Osteoblast (primary cell): ENCODE measurements at regions not wholly inside any gene's neighbourhood (a gene's known extent, or its start where the extent isn't known, plus 50 kb on each side); places are given as distances from the start of the nearest gene placed in this dataset.

Experiments used
- DNase-seq: peaks from one replicate; pipeline ENCODE4 v3.0.0; 2011; ENCODE audit warnings: low spot score, mixed read lengths; ENCODE audit not compliant: insufficient read length; ENCODE audit errors: missing footprints
- H2AFZ ChIP-seq: 2 replicates; pipeline ENCODE4 v1.6.0; 2011; ENCODE audit warnings: mild to moderate bottlenecking, low read length
- H3K27ac ChIP-seq: 2 replicates; pipeline ENCODE4 v1.5.1; 2011; ENCODE audit warnings: mild to moderate bottlenecking, low read depth, low read length, moderate library complexity
- H3K27me3 ChIP-seq: 2 replicates; pipeline ENCODE4 v1.6.0; 2012; ENCODE audit warnings: mild to moderate bottlenecking, control low read depth, inconsistent platforms, low read length, moderate library complexity; ENCODE audit not compliant: insufficient read depth
- H3K36me3 ChIP-seq: 2 replicates; pipeline ENCODE4 v1.5.1; 2011; ENCODE audit warnings: mild to moderate bottlenecking, low read length, control low read depth, moderate library complexity; ENCODE audit not compliant: insufficient read depth
- H3K4me1 ChIP-seq: 2 replicates; pipeline ENCODE4 v1.5.1; 2011; ENCODE audit warnings: mild to moderate bottlenecking, low read length, control low read depth, moderate library complexity; ENCODE audit not compliant: insufficient read depth
- H3K4me2 ChIP-seq: 2 replicates; pipeline ENCODE4 v1.6.0; 2011; ENCODE audit warnings: mild to moderate bottlenecking, low read length; ENCODE audit not compliant: insufficient read depth
- H3K4me3 ChIP-seq: fragments of 200-600 bp; sonication (generic); 3 replicates; pipeline ENCODE4 v1.5.1; 2012; ENCODE audit warnings: mild to moderate bottlenecking, low read length, inconsistent platforms; ENCODE audit not compliant: insufficient read depth
- H3K79me2 ChIP-seq: 2 replicates; pipeline ENCODE4 v1.6.0; 2012; ENCODE audit warnings: mild to moderate bottlenecking, low read length, control low read depth, inconsistent platforms; ENCODE audit not compliant: insufficient read depth
- H3K9me3 ChIP-seq: 2 replicates; pipeline ENCODE4 v1.5.1; 2011; ENCODE audit warnings: low read depth, low read length, control low read depth
- H4K20me1 ChIP-seq: 2 replicates; pipeline ENCODE4 v1.6.0; 2012; ENCODE audit warnings: mild to moderate bottlenecking, low read length, control low read depth; ENCODE audit not compliant: insufficient read depth
- CTCF ChIP-seq: IDR thresholded peaks from 2 replicates; pipeline ENCODE4 v1.5.1; 2011; ENCODE audit warnings: mild to moderate bottlenecking, low read depth, low read length, moderate library complexity; ENCODE audit errors: extremely low read depth

- Histone ChIP-seq H3K4me3 (no peak overlapping the region), H3K27ac (no peak overlapping the region), H3K36me3 (no peaks in the 10 kb centered on the region), H3K4me1 (no peaks in the 10 kb centered on the region), H3K27me3 (no peaks in the 10 kb centered on the region), H3K9me3 (no peaks in the 10 kb centered on the region), H4K20me1 (no peaks in the 10 kb centered on the region), H3K79me2 (no peaks in the 10 kb centered on the region), H2AFZ (no peak overlapping the region), H3K4me2 (no peak overlapping the region)
- DNase-seq = no peak
- no peak for TF ChIP-seq CTCF
Measured at GRCh38 chr2:167504061-167504460, 615.8 kb downstream of the XIRP2 start.

GRCh38 chr2:167501618-167502017 is 613.3 kb downstream of the XIRP2 start:
- no peak overlapping the region for H3K4me2 ChIP-seq
- H3K4me3 ChIP-seq = no peak overlapping the region
- H2AFZ ChIP-seq = no peak overlapping the region
- H3K4me1 ChIP-seq = no peaks in the 10 kb centered on the region
- TF ChIP-seq CTCF = no peak
- no peak for DNase-seq
- H3K79me2 ChIP-seq = no peaks in the 10 kb centered on the region
- H4K20me1 ChIP-seq = no peaks in the 10 kb centered on the region
- H3K27ac ChIP-seq = no peak overlapping the region
- H3K27me3 ChIP-seq = no peaks in the 10 kb centered on the region
- H3K36me3 ChIP-seq = no peaks in the 10 kb centered on the region
- H3K9me3 ChIP-seq = no peaks in the 10 kb centered on the region

- H3K4me3 ChIP-seq = no peak overlapping the region
- H2AFZ ChIP-seq = no peak overlapping the region
- DNase-seq = no peak
- H3K4me2 ChIP-seq = no peak overlapping the region
- no peaks in the 10 kb centered on the region for H3K79me2 ChIP-seq
- H3K27ac ChIP-seq = no peak overlapping the region
- H3K4me1 ChIP-seq = no peaks in the 10 kb centered on the region
- no peaks in the 10 kb centered on the region for H3K9me3 ChIP-seq
- H3K36me3 ChIP-seq = no peaks in the 10 kb centered on the region
- TF ChIP-seq CTCF = no peak
- H4K20me1 ChIP-seq = no peaks in the 10 kb centered on the region
- no peaks in the 10 kb centered on the region for H3K27me3 ChIP-seq
Measured at GRCh38 chr2:167493862-167494261, 605.6 kb downstream of the XIRP2 start.

GRCh38 chr2:167492486-167492885 is 604.2 kb downstream of the XIRP2 start:
- Histone ChIP-seq H3K27ac (no peak overlapping the region), H2AFZ (no peak overlapping the region), H3K4me1 (no peaks in the 10 kb centered on the region), H3K27me3 (no peaks in the 10 kb centered on the region), H3K9me3 (no peaks in the 10 kb centered on the region), H3K4me3 (no peak overlapping the region), H3K36me3 (no peaks in the 10 kb centered on the region), H3K4me2 (no peak overlapping the region), H3K79me2 (no peaks in the 10 kb centered on the region), H4K20me1 (no peaks in the 10 kb centered on the region)
- no peak for TF ChIP-seq CTCF
- no peak for DNase-seq
